SK-N-MC (cell line): ENCODE measurements at regions not wholly inside any gene's neighbourhood (a gene's known extent, or its start where the extent isn't known, plus 50 kb on each side); places are given as distances from the start of the nearest gene placed in this dataset.
A peak's percentile ranks its signal among the peaks of the same experiment; 100 is the strongest.

ENCODE experiments used
- DNase-seq: peaks from one replicate; pipeline ENCODE4 v3.0.0-alpha.2; 2011; ENCODE audit warnings: low read depth, low spot score
- H3K27ac ChIP-seq: fragments of 200-600 bp; sonication (generic); 2 replicates; pipeline ENCODE4 v1.5.1; 2016; ENCODE audit warnings: mixed run types
- H3K36me3 ChIP-seq: fragments of 200-600 bp; sonication (generic); 2 replicates; pipeline ENCODE4 v1.6.1; 2017; ENCODE audit warnings: antibody characterized with exemption, low read length, mixed read lengths; ENCODE audit not compliant: insufficient read depth
- H3K4me3 ChIP-seq: fragments of 200-600 bp; sonication (generic); 2 replicates; pipeline ENCODE4 v1.5.1; 2016
- H3K9ac ChIP-seq: fragments of 200-600 bp; sonication (generic); 2 replicates; pipeline ENCODE4 v1.8.0; 2017; ENCODE audit warnings: mixed run types, mixed read lengths; ENCODE audit not compliant: insufficient read length
- H3K9me3 ChIP-seq: fragments of 200-600 bp; sonication (generic); 2 replicates; pipeline ENCODE4 v1.6.1; 2017; ENCODE audit warnings: low read depth, mild to moderate bottlenecking, antibody characterized with exemption, low read length, moderate library complexity, mixed read lengths
- EZH2 ChIP-seq: fragments of 200-600 bp; sonication (generic); IDR thresholded peaks from one replicate; pipeline ENCODE4 v1.6.1; 2017; ENCODE audit warnings: antibody characterized with exemption
- FOXP2 ChIP-seq: optimal IDR thresholded peaks from 2 replicates; pipeline ENCODE3; 2011; ENCODE audit warnings: mild to moderate bottlenecking, moderate library complexity; ENCODE audit not compliant: insufficient read depth; ENCODE audit errors: extremely low read length, control extremely low read depth
- POLR2AphosphoS5 ChIP-seq: IDR thresholded peaks from 2 replicates; pipeline ENCODE4 v1.6.1; 2012; ENCODE audit warnings: mild to moderate bottlenecking, low read depth, low read length, borderline replicate concordance

DNA sequence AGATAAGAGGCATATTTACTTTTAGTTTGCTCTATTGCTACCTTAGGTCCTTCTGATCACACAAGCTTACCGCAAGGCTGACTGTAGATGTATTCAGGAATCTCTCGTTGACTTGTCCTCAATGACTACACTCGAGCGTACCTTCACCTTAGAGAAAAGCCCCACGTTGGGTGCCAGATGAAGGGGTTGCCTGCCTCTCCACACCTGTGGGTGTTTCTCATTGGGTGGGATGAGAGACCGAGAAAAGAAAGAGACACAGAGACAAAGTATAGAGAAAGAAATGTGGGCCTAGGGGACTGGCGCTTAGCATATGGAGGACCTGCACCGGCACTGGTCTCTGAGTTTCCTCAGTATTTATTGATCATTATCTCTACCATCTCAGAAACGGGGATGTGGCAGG, 51.8 kb downstream of the ASCL4 start:
- Histone ChIP-seq H3K36me3 (no peaks in the 10 kb centered on the region), H3K27ac (no peak overlapping the region), H3K9ac (no peak overlapping the region), H3K4me3 (no peak overlapping the region), H3K9me3 (no peaks in the 10 kb centered on the region)
- DNase-seq = no peak
- no peak for TF ChIP-seq EZH2
- TF ChIP-seq FOXP2 = no peak
- TF ChIP-seq POLR2AphosphoS5 = no peak

GRCh38 chr12:107829271-107829670, 54.8 kb downstream of the ASCL4 start:
- Histone ChIP-seq H3K36me3 (no peaks in the 10 kb centered on the region), H3K27ac (no peak overlapping the region), H3K9me3 (no peaks in the 10 kb centered on the region), H3K4me3 (no peak overlapping the region), H3K9ac (no peak overlapping the region)
- no peak for DNase-seq
- TF ChIP-seq EZH2 (no peak), FOXP2 (no peak), POLR2AphosphoS5 (no peak)

- no peaks in the 10 kb centered on the region for H3K9me3 ChIP-seq
- TF ChIP-seq FOXP2 (no peak), POLR2AphosphoS5 (no peak), EZH2 (no peak)
- H3K27ac ChIP-seq = no peak overlapping the region
- no peak for DNase-seq
- H3K4me3 ChIP-seq = no peak overlapping the region
- no peaks in the 10 kb centered on the region for H3K36me3 ChIP-seq
- no peak overlapping the region for H3K9ac ChIP-seq
These were observed 57.9 kb downstream of the ASCL4 start for GRCh38 chr12:107832441-107832840.

- no peaks in the 10 kb centered on the region for H3K36me3 ChIP-seq
- no peak for DNase-seq
- TF ChIP-seq POLR2AphosphoS5 = no peak
- TF ChIP-seq EZH2 = no peak
- no peak for TF ChIP-seq FOXP2
- no peak overlapping the region for H3K9ac ChIP-seq
- H3K4me3 ChIP-seq = no peak overlapping the region
- no peak overlapping the region for H3K27ac ChIP-seq
- H3K9me3 ChIP-seq = no peaks in the 10 kb centered on the region
These were observed 65.7 kb downstream of the ASCL4 start for GRCh38 chr12:107840186-107840585.

DNA sequence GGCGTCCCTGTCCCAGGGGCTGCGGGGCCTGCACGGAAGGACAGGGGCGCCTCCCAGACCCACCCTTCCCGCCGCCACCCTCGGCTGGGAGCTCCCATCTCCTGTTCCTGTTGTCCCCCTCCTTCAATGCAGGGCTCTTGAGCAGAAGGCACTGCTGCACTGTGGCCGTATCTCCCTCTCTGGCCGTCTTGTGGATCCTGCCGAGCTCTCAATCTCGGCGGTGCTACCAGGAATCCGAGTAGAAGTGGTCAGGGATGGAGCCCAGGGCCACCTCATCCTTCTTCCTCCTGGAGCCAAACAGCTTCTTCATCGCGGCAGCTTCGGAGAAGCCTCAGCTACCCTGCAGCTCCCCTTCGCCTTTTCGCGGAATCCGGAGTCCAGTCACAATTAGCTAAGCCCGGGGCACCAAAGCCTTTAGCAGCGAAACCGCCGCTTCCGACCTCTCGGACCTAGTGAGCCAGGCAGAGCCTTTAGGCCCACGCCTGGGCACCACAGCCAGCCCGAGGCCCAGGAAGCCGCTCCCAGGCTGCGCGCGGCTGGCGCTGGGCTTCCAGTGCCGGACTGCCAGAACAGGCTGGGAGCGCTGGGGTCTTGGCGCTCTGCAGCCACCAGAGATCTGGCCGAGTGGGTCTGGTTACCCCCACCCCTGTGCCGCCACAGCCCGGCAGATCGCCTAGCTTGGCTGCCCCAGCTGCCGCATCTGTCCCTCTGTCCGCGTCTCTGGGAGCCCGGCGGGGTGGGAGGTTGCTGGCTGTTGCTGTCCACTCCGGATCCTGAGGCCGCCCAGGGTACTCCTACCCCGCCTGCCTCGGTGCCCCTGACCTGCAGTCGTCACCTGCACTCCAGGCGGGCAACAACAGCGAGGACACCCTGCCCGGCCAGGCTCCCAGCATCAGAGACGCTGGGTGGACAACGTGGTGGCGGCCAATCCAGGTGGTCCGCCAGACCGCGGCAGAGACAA, 69.1 kb downstream of the ASCL4 start:
- Histone ChIP-seq H3K36me3 (no peaks in the 10 kb centered on the region), H3K4me3 (no peak overlapping the region), H3K9ac (no peak overlapping the region), H3K27ac (no peak overlapping the region), H3K9me3 (no peaks in the 10 kb centered on the region)
- TF ChIP-seq FOXP2 (no peak), POLR2AphosphoS5 (no peak), EZH2 (peak; percentile 91)
- DNase-seq = no peak

- TF ChIP-seq POLR2AphosphoS5 = no peak
- TF ChIP-seq EZH2 = no peak
- no peak for TF ChIP-seq FOXP2
- no peak overlapping the region for H3K27ac ChIP-seq
- H3K9ac ChIP-seq = no peak overlapping the region
- no peak overlapping the region for H3K4me3 ChIP-seq
- DNase-seq = no peak
- no peaks in the 10 kb centered on the region for H3K9me3 ChIP-seq
- H3K36me3 ChIP-seq = no peaks in the 10 kb centered on the region
These were observed 69.9 kb downstream of the ASCL4 start for GRCh38 chr12:107844312-107844921.

DNA sequence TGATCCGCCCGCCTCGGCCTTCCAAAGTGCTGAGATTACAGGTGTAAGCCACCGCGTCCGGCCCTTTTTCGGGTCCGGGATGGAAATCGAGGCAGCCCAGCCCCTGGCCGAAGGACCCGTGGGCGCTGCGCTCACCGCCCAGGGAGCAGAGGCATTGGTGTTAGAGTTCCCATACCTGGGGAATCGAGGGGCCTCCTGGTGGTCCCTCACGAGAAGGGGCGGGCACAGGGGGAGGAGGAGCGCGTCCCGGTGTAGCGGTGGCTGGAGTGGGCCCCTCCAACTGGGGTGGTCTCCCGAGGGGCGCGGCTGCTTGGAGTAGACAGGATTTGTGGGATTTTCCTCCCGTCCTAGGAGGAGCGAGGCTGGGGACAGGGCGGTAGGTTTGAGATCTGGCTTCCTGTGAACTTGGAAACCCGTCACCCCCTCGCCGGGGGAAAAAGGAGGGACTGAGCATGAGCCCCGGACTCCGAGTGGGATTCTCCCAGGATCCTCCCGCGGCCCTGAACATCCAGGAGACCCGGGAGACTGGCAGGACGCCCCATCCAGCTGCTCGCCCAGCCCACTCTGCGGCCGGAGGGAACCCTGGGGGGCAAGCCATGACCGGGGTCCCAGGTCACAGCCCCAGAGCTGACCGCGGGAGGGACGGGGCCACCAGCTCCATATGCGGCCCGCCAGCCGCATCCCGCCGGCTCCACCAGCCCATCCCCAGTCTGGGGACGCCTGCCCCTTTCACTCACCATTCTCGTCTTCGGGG, 70.9 kb downstream of the ASCL4 start:
- Histone ChIP-seq H3K4me3 (no peak overlapping the region), H3K27ac (no peak overlapping the region), H3K9ac (no peak overlapping the region), H3K36me3 (no peaks in the 10 kb centered on the region), H3K9me3 (no peaks in the 10 kb centered on the region)
- TF ChIP-seq EZH2 (no peak), FOXP2 (no peak), POLR2AphosphoS5 (no peak)
- DNase-seq = no peak

DNA sequence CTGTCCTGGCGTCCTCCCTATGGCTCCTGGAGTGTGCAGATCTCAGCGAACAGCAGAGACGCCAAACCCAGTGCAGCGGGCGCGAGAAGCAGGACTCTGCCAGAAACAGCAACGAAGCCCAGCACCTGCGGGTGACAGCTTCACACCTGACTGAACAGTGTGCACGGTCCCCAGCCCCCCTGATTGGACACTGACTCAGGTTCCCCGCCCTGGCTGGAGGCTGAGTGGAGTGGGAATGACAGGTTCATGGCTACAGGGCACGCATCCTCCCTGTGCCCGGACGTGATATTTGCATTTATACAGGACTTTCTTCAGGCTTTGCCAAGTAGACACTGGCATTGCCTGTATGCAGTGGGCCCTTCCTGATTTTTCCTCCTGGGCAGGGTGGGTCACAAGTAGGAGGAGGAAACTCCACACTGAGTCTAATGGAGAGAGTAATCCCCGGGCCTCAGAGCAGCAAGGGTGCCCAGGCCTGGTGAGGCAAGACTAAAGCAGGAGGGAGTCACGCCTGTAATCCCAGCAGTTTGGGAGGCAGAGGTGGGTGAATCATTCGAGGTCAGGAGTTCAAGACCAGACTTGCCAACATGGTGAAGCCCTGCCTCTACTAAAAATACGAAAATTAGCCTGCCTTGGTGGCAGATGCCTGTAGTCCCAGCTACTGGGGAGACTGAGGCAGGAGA, 71.6 kb downstream of the ASCL4 start:
- H3K9ac ChIP-seq = no peak overlapping the region
- H3K4me3 ChIP-seq = no peak overlapping the region
- TF ChIP-seq EZH2 (no peak), FOXP2 (no peak), POLR2AphosphoS5 (no peak)
- DNase-seq = no peak
- no peaks in the 10 kb centered on the region for H3K9me3 ChIP-seq
- H3K36me3 ChIP-seq = no peaks in the 10 kb centered on the region
- H3K27ac ChIP-seq = no peak overlapping the region
